DOHH2 (cell line): ENCODE measurements at regions not wholly inside any gene's neighbourhood (a gene's known extent, or its start where the extent isn't known, plus 50 kb on each side); places are given as distances from the start of the nearest gene placed in this dataset.

ENCODE experiments used
- H3F3A ChIP-seq: fragments of 200-600 bp; sonication (generic), shearing (Covaris generic); 2 replicates; pipeline ENCODE4 v1.6.0; 2016; ENCODE audit warnings: antibody characterized with exemption, mild to moderate bottlenecking; ENCODE audit not compliant: control insufficient read depth, insufficient read depth
- H3K27ac ChIP-seq: fragments of 200-600 bp; sonication (generic); 2 replicates; pipeline ENCODE4 v1.5.1; 2014; ENCODE audit warnings: low read depth, mild to moderate bottlenecking, low read length, moderate library complexity
- H3K27me3 ChIP-seq: fragments of 200-600 bp; sonication (generic); 2 replicates; pipeline ENCODE4 v1.6.1; 2014; ENCODE audit warnings: mild to moderate bottlenecking, low read length, mixed read lengths; ENCODE audit not compliant: control insufficient read depth
- H3K36me3 ChIP-seq: fragments of 200-600 bp; sonication (generic); 2 replicates; pipeline ENCODE4 v1.6.1; 2014; ENCODE audit warnings: mild to moderate bottlenecking, low read length, moderate library complexity, mixed read lengths; ENCODE audit not compliant: control insufficient read depth
- H3K4me1 ChIP-seq: fragments of 200-600 bp; sonication (generic); 2 replicates; pipeline ENCODE4 v1.6.1; 2014; ENCODE audit warnings: mild to moderate bottlenecking, low read length, mixed read lengths; ENCODE audit not compliant: control insufficient read depth
- H3K4me2 ChIP-seq: fragments of 200-600 bp; sonication (generic); 2 replicates; pipeline ENCODE4 v1.6.0; 2014; ENCODE audit warnings: mild to moderate bottlenecking, low read length, moderate library complexity
- H3K4me3 ChIP-seq: fragments of 200-600 bp; sonication (generic); 2 replicates; pipeline ENCODE4 v1.5.1; 2014; ENCODE audit warnings: mild to moderate bottlenecking, low read length, mixed read lengths
- H3K79me2 ChIP-seq: fragments of 200-600 bp; sonication (generic); 2 replicates; pipeline ENCODE4 v1.6.1; 2014; ENCODE audit warnings: mild to moderate bottlenecking, low read length, mixed read lengths; ENCODE audit not compliant: control insufficient read depth
- H3K9me2 ChIP-seq: fragments of 200-600 bp; sonication (generic); replicated peaks from 2 replicates; pipeline ENCODE4 v1.6.1; 2014; ENCODE audit warnings: mild to moderate bottlenecking, low read length, mixed read lengths; ENCODE audit not compliant: control insufficient read depth
- H3K9me3 ChIP-seq: fragments of 200-600 bp; sonication (generic); 2 replicates; pipeline ENCODE4 v1.6.1; 2014; ENCODE audit warnings: antibody characterized with exemption, low read length, mixed read lengths; ENCODE audit not compliant: control insufficient read depth, insufficient read depth
- H4K20me1 ChIP-seq: fragments of 200-600 bp; sonication (generic); 2 replicates; pipeline ENCODE4 v1.6.0; 2014; ENCODE audit warnings: low read depth, mild to moderate bottlenecking, antibody characterized with exemption, low read length, moderate library complexity; ENCODE audit not compliant: control insufficient read depth, insufficient read depth
- CTCF ChIP-seq: fragments of 200-600 bp; sonication (generic); IDR thresholded peaks from one replicate; pipeline ENCODE4 v1.5.1; 2014; ENCODE audit warnings: antibody characterized with exemption, mild to moderate bottlenecking, low read depth, low read length; ENCODE audit not compliant: poor library complexity, severe bottlenecking
- EZH2phosphoT487 ChIP-seq: fragments of 200-600 bp; sonication (generic); IDR thresholded peaks from 2 replicates; pipeline ENCODE4 v1.6.1; 2017; ENCODE audit warnings: borderline replicate concordance, mild to moderate bottlenecking, antibody characterized with exemption, low read length, moderate library complexity, mixed read lengths

GRCh38 chr14:23773981-23774380, 137.8 kb downstream of the DHRS2 start:
- no peaks in the 10 kb centered on the region for H3K27me3 ChIP-seq

GRCh38 chr14:23776296-23776695, 140.1 kb downstream of the DHRS2 start:
- H3K9me3 ChIP-seq, result no peaks in the 10 kb centered on the region
- H3K79me2 ChIP-seq, result no peaks in the 10 kb centered on the region
- TF ChIP-seq CTCF (no peak), EZH2phosphoT487 (no peak)

More at GRCh38 chr14:23773981-23774380, 137.8 kb downstream of the DHRS2 start:
- Histone ChIP-seq H3K79me2 (no peaks in the 10 kb centered on the region), H3K9me3 (no peaks in the 10 kb centered on the region), H4K20me1 (no peaks in the 10 kb centered on the region), H3K27ac (no peak overlapping the region), H3K36me3 (no peaks in the 10 kb centered on the region), H3F3A (no peaks in the 10 kb centered on the region), H3K4me3 (no peak overlapping the region), H3K9me2 (no peaks in the 10 kb centered on the region), H3K4me2 (no peak overlapping the region), H3K4me1 (no peaks in the 10 kb centered on the region)
- TF ChIP-seq EZH2phosphoT487, result no peak
- no peak for TF ChIP-seq CTCF

GRCh38 chr14:23785208-23785607, 149.0 kb downstream of the DHRS2 start:
- no peak overlapping the region for H3K4me3 ChIP-seq
- no peak for TF ChIP-seq CTCF
- no peak for TF ChIP-seq EZH2phosphoT487
- no peak overlapping the region for H3K4me2 ChIP-seq
- H3K4me1 ChIP-seq, result no peaks in the 10 kb centered on the region
- no peaks in the 10 kb centered on the region for H4K20me1 ChIP-seq
- no peak overlapping the region for H3K27ac ChIP-seq
- 0 out of 2 replicates have a peak, but pooled peaks cover 3% of the 10 kb centered on the region for H3K27me3 ChIP-seq
- no peaks in the 10 kb centered on the region for H3K36me3 ChIP-seq
- H3F3A ChIP-seq, result no peaks in the 10 kb centered on the region
- no peaks in the 10 kb centered on the region for H3K9me2 ChIP-seq
- no peaks in the 10 kb centered on the region for H3K9me3 ChIP-seq
- H3K79me2 ChIP-seq, result no peaks in the 10 kb centered on the region

More at GRCh38 chr14:23776296-23776695, 140.1 kb downstream of the DHRS2 start:
- 0 out of 2 replicates have a peak, but pooled peaks cover 5% of the 10 kb centered on the region for H3K27me3 ChIP-seq
- no peak overlapping the region for H3K4me2 ChIP-seq
- no peaks in the 10 kb centered on the region for H3K36me3 ChIP-seq
- no peaks in the 10 kb centered on the region for H3F3A ChIP-seq
- no peak overlapping the region for H3K4me3 ChIP-seq
- H4K20me1 ChIP-seq, result no peaks in the 10 kb centered on the region
- H3K4me1 ChIP-seq, result no peaks in the 10 kb centered on the region
- H3K27ac ChIP-seq, result no peak overlapping the region
- no peaks in the 10 kb centered on the region for H3K9me2 ChIP-seq

GRCh38 chr14:23787436-23787835, 151.3 kb downstream of the DHRS2 start:
- Histone ChIP-seq H3K4me3 (no peak overlapping the region), H3K4me2 (no peak overlapping the region), H3K27ac (no peak overlapping the region), H3F3A (no peaks in the 10 kb centered on the region), H4K20me1 (no peaks in the 10 kb centered on the region), H3K36me3 (no peaks in the 10 kb centered on the region), H3K9me2 (no peaks in the 10 kb centered on the region), H3K27me3 (no peaks in the 10 kb centered on the region; the same call in 1 of the 2 replicates), H3K79me2 (no peaks in the 10 kb centered on the region), H3K4me1 (no peaks in the 10 kb centered on the region), H3K9me3 (no peaks in the 10 kb centered on the region)
- TF ChIP-seq EZH2phosphoT487, result no peak
- TF ChIP-seq CTCF, result no peak
